Ovary (tissue), 7 donors: ENCODE measurements at regions not wholly inside any gene's neighbourhood (a gene's known extent, or its start where the extent isn't known, plus 50 kb on each side); places are given as distances from the start of the nearest gene placed in this dataset.

ENCODE experiments used
- DNase-seq, 5 donors: peaks; one replicate each; pipeline ENCODE4 v3.0.0-alpha.2; 2019 to 2020
- H3K27ac ChIP-seq, 2 donors: fragments of 200-600 bp; one replicate each; pipeline versions ENCODE4 v1.5.1 to v1.8.0; 2019 to 2022
- H3K27me3 ChIP-seq: fragments of 200-600 bp; one replicate; pipeline ENCODE4 v1.8.0; 2022
- H3K36me3 ChIP-seq: fragments of 200-600 bp; sonication (generic); one replicate; pipeline ENCODE4 v1.5.1; 2019
- H3K4me1 ChIP-seq: one replicate; pipeline ENCODE4 v1.8.1; 2013; ENCODE audit warnings: mild to moderate bottlenecking, moderate library complexity; ENCODE audit not compliant: insufficient read depth
- H3K4me3 ChIP-seq: fragments of 200-600 bp; sonication (generic); one replicate; pipeline ENCODE4 v1.5.1; 2017
- H3K9me3 ChIP-seq, 2 donors: fragments of 200-600 bp in 1 of 2; sonication (generic) in 1 of 2; one replicate each; pipeline versions ENCODE4 v1.5.1 to v1.8.1; 2013 to 2019; ENCODE audit warnings: mild to moderate bottlenecking in 1 of 2, moderate library complexity in 1 of 2
- CTCF ChIP-seq, 3 donors: fragments of 450-650 bp in 2 of 3; fragments of 200-600 bp in 1 of 3; IDR thresholded peaks; one replicate each; pipeline versions ENCODE4 v1.5.1 to v1.8.0; 2016 to 2022; ENCODE audit warnings: antibody characterized with exemption in 3 of 3, mild to moderate bottlenecking in 1 of 3
- EP300 ChIP-seq: sonication (generic); formaldehyde crosslinking; IDR thresholded peaks from one replicate; pipeline ENCODE4 v1.6.1; 2017; ENCODE audit warnings: antibody characterized with exemption
- POLR2A ChIP-seq: fragments of 450-650 bp; IDR thresholded peaks from one replicate; pipeline ENCODE4 v1.6.1; 2017; ENCODE audit warnings: antibody characterized with exemption, mild to moderate bottlenecking, moderate library complexity
- WGBS, 3 donors: extraction: QIAGEN DNeasy Blood & Tissue Kit in 1 of 3; methylation state at CpG; one replicate each; pipeline versions ENCODE4 v1.1.5 to v1.1.7; 2013 to 2017; 5-methylcytosine and 5-hydroxymethylcytosine counted together
- intact Hi-C, 4 donors: fragments of 100-400 bp; cut with DNase I; formaldehyde crosslinking; loops; one replicate each; pipeline versions ENCODE4 v1.11.0 to v1.15.1; 2022 to 2023
- donor health status: DM: no; HTN: no; CAD: no; lungs with moderate emphysema.
- donor health status: DM: no; HTN: no; CAD: no.
- donor health status: Bipolar disorder and iron deficiency.
- donor health status: DM: no; HTN: no; CAD: no.
- donor health status: DM: yes; HTN: yes; CAD: no.

GRCh38 chr1:109821831-109822745, 58.4 kb upstream of the EPS8L3 start:
- Histone ChIP-seq H3K4me1 (peaks cover 8% of the 10 kb centered on the region), H3K4me3 (no peak overlapping the region), H3K27ac (no peak overlapping the region), H3K9me3 (no peaks in the 10 kb centered on the region), H3K36me3 (no peaks in the 10 kb centered on the region), H3K27me3 (no peaks in the 10 kb centered on the region)
- DNase-seq: no peak
- no peak for TF ChIP-seq POLR2A
- no peak for TF ChIP-seq CTCF (IDR thresholded peaks at IDR 0.05)
- TF ChIP-seq EP300: no peak
- intact Hi-C loops: loop anchor here in 2 of 4 donors (5.0 to 10.0 kb wide), 2 partner anchors 50 to 53 kb away; no protein-coding TSS in a partner anchor
- 75 to 78% (median 76%) methylated on average over 14 of the region's 14 CpGs for WGBS, 3 donors

GRCh38 chr1:109821221-109821669, 57.5 kb upstream of the EPS8L3 start:
- WGBS, 3 donors: 61 to 70% (median 66%) methylated on average over 8 of the region's 8 CpGs
- no peak overlapping the region for H3K27ac ChIP-seq
- no peaks in the 10 kb centered on the region for H3K9me3 ChIP-seq
- no peaks in the 10 kb centered on the region for H3K36me3 ChIP-seq
- TF ChIP-seq CTCF (IDR thresholded peaks at IDR 0.05): no peak
- TF ChIP-seq EP300: no peak
- TF ChIP-seq POLR2A: no peak
- peaks cover 8% of the 10 kb centered on the region for H3K4me1 ChIP-seq
- intact Hi-C loops: loop anchor here in 2 of 4 donors (5.0 to 10.0 kb wide), 2 partner anchors 51 to 54 kb away; no protein-coding TSS in a partner anchor
- DNase-seq: peak in 1 of 5 donors; percentile 31
- no peak overlapping the region for H3K4me3 ChIP-seq
- no peaks in the 10 kb centered on the region for H3K27me3 ChIP-seq

- no peak overlapping the region for H3K27ac ChIP-seq
- no peaks in the 10 kb centered on the region for H3K27me3 ChIP-seq
- no peaks in the 10 kb centered on the region for H3K9me3 ChIP-seq
- H3K4me1 ChIP-seq: peaks cover 8% of the 10 kb centered on the region
- intact Hi-C loops: loop anchor here in 2 of 4 donors (5.0 to 10.0 kb wide), 2 partner anchors 52 to 55 kb away; no protein-coding TSS in a partner anchor
- no peak overlapping the region for H3K4me3 ChIP-seq
- no peaks in the 10 kb centered on the region for H3K36me3 ChIP-seq
- 92 to 95% (median 94%) methylated on average over 3 of the region's 3 CpGs for WGBS, 3 donors
- TF ChIP-seq POLR2A (no peak), CTCF (IDR thresholded peaks at IDR 0.05) (no peak), EP300 (no peak)
- DNase-seq: peak in 1 of 5 donors; percentile 14
These were observed 56.2 kb upstream of the EPS8L3 start for GRCh38 chr1:109819906-109820305.

GRCh38 chr1:109818988-109819764, 55.5 kb upstream of the EPS8L3 start:
- H3K9me3 ChIP-seq: no peaks in the 10 kb centered on the region
- H3K4me1 ChIP-seq: peaks cover 8% of the 10 kb centered on the region
- H3K4me3 ChIP-seq: no peak overlapping the region
- DNase-seq: peak in 1 of 5 donors; percentile 18
- 92 to 93% (median 92%) methylated on average over 9 of the region's 9 CpGs for WGBS, 3 donors
- intact Hi-C loops: no loop called here
- TF ChIP-seq EP300 (no peak), CTCF (IDR thresholded peaks at IDR 0.05) (no peak), POLR2A (no peak)
- no peak overlapping the region for H3K27ac ChIP-seq
- no peaks in the 10 kb centered on the region for H3K27me3 ChIP-seq
- H3K36me3 ChIP-seq: no peaks in the 10 kb centered on the region
